ENCODE measurements at regions not wholly inside any gene's neighbourhood (a gene's known extent, or its start where the extent isn't known, plus 50 kb on each side); places are given as distances from the start of the nearest gene placed in this dataset.

DNA sequence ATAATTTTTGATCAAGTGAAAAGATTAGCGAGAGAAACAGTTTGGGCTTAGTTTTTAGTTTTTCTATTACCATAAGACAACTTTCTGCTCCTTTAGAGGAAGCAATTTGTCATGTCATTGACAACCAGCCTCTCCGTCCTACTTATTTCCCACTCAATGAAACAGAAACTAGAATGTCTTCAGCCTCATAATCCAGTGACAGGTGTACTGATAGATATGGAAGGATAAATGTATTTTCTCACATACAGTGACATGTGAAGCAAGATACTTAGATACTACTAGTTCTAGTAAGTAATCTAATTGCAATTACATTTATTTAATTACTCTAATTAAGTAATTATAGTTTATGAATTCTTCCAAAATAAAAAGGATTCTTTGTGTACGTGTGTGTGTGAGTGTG lies 429.7 kb downstream of the CDH10 start:
- TF ChIP-seq, protein P1, sequence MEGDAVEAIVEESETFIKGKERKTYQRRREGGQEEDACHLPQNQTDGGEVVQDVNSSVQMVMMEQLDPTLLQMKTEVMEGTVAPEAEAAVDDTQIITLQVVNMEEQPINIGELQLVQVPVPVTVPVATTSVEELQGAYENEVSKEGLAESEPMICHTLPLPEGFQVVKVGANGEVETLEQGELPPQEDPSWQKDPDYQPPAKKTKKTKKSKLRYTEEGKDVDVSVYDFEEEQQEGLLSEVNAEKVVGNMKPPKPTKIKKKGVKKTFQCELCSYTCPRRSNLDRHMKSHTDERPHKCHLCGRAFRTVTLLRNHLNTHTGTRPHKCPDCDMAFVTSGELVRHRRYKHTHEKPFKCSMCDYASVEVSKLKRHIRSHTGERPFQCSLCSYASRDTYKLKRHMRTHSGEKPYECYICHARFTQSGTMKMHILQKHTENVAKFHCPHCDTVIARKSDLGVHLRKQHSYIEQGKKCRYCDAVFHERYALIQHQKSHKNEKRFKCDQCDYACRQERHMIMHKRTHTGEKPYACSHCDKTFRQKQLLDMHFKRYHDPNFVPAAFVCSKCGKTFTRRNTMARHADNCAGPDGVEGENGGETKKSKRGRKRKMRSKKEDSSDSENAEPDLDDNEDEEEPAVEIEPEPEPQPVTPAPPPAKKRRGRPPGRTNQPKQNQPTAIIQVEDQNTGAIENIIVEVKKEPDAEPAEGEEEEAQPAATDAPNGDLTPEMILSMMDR (IDR thresholded peaks at IDR 0.05; ENCODE audit: low read length): no peak
- no peak for TF ChIP-seq EZH2 (IDR thresholded peaks at IDR 0.05; ENCODE audit: borderline replicate concordance, low read length)
- H3K4me2 ChIP-seq (ENCODE audit: low read length): no peak overlapping the region

DNA sequence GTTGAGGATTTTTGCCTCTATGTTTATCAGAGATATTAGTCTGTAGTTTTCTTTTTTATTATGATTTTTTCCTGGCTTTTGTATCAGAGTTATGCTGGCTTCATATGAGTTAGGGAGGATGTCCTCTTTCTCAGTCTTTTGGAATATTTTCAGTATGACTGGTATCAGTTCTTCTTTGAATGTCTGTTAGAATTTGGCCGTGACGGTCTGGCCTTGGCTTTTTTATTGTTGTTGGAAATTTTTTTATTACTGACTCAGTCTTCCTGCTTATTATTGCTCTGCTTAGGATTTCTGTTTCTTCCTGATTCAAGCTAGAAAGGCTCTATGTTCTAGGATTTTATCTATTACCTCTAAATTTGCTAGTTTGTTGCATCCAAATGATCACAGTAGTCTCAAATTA lies 421.9 kb downstream of the CDH10 start:
- TF ChIP-seq, protein P1 (IDR thresholded peaks at IDR 0.05; ENCODE audit: low read length): no peak
- no peak for TF ChIP-seq EZH2 (IDR thresholded peaks at IDR 0.05; ENCODE audit: borderline replicate concordance, low read length)
- H3F3A ChIP-seq (ENCODE audit: insufficient read depth, low read length): no peaks in the 10 kb centered on the region
- H3K4me2 ChIP-seq (ENCODE audit: low read length): no peak overlapping the region
- no peaks in the 10 kb centered on the region for H3K4me1 ChIP-seq (ENCODE audit: insufficient read depth, low read length, severe bottlenecking)
- H3K27me3 ChIP-seq (ENCODE audit: insufficient read depth, low read length): no peaks in the 10 kb centered on the region
- no peak overlapping the region for H2AFZ ChIP-seq (ENCODE audit: low read length)
- no peaks in the 10 kb centered on the region for H3K79me2 ChIP-seq (ENCODE audit: insufficient read depth, low read length)
- no peaks in the 10 kb centered on the region for H3K9me2 ChIP-seq (ENCODE audit: low read depth, low read length)
- no peaks in the 10 kb centered on the region for H4K20me1 ChIP-seq (ENCODE audit: insufficient read depth, low read length)
- H3K27ac ChIP-seq (ENCODE audit: low read depth, low read length, poor library complexity, severe bottlenecking): no peak overlapping the region
- no peak overlapping the region for H3K9ac ChIP-seq (ENCODE audit: low read length)
- H3K9me3 ChIP-seq (ENCODE audit: low read length): no peaks in the 10 kb centered on the region
- H3K36me3 ChIP-seq (ENCODE audit: insufficient read depth, low read length): no peaks in the 10 kb centered on the region
- H3K4me3 ChIP-seq (ENCODE audit: low read depth, low read length, poor library complexity, severe bottlenecking): no peak overlapping the region

More for the DNA sequence above, 429.7 kb downstream of the CDH10 start:
- H3K27me3 ChIP-seq (ENCODE audit: insufficient read depth, low read length): no peaks in the 10 kb centered on the region
- no peak overlapping the region for H3K9ac ChIP-seq (ENCODE audit: low read length)
- H3K36me3 ChIP-seq (ENCODE audit: insufficient read depth, low read length): no peaks in the 10 kb centered on the region
- H3K4me3 ChIP-seq (ENCODE audit: low read depth, low read length, poor library complexity, severe bottlenecking): no peak overlapping the region
- no peaks in the 10 kb centered on the region for H4K20me1 ChIP-seq (ENCODE audit: insufficient read depth, low read length)
- no peaks in the 10 kb centered on the region for H3K9me2 ChIP-seq (ENCODE audit: low read depth, low read length)
- H3K79me2 ChIP-seq (ENCODE audit: insufficient read depth, low read length): no peaks in the 10 kb centered on the region
- H3K4me1 ChIP-seq (ENCODE audit: insufficient read depth, low read length, severe bottlenecking): no peaks in the 10 kb centered on the region
- H3K9me3 ChIP-seq (ENCODE audit: low read length): no peaks in the 10 kb centered on the region
- no peaks in the 10 kb centered on the region for H3F3A ChIP-seq (ENCODE audit: insufficient read depth, low read length)
- H2AFZ ChIP-seq (ENCODE audit: low read length): no peak overlapping the region
- no peak overlapping the region for H3K27ac ChIP-seq (ENCODE audit: low read depth, low read length, poor library complexity, severe bottlenecking)

DNA sequence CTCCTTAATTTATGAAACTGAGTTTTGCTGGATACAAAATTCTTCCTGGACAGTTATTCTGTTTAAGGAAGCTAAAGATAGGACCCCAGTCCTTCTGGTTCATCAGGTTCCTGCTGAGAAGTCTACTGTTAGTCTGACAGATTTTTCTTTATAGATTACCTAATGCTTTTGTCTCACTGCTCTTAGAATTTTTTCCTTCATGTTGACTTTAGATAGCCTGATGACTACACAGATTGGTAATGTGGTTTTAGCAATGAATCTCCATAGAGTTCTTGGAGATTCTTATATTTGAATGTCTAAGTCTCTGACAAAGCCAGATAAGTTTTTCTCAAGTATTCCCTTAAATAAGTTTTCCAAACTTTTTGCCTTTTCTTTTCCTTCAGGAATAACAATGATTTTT lies 419.7 kb downstream of the CDH10 start:
- Histone ChIP-seq H3K9me2 (ENCODE audit: low read depth, low read length) (no peaks in the 10 kb centered on the region), H3K79me2 (ENCODE audit: insufficient read depth, low read length) (no peaks in the 10 kb centered on the region), H3K27ac (ENCODE audit: low read depth, low read length, poor library complexity, severe bottlenecking) (no peak overlapping the region), H3K27me3 (ENCODE audit: insufficient read depth, low read length) (no peaks in the 10 kb centered on the region), H3K4me2 (ENCODE audit: low read length) (no peak overlapping the region), H3K4me1 (ENCODE audit: insufficient read depth, low read length, severe bottlenecking) (no peaks in the 10 kb centered on the region), H3K36me3 (ENCODE audit: insufficient read depth, low read length) (no peaks in the 10 kb centered on the region), H3K9ac (ENCODE audit: low read length) (no peak overlapping the region), H4K20me1 (ENCODE audit: insufficient read depth, low read length) (no peaks in the 10 kb centered on the region), H3F3A (ENCODE audit: insufficient read depth, low read length) (no peaks in the 10 kb centered on the region), H3K9me3 (ENCODE audit: low read length) (no peaks in the 10 kb centered on the region), H2AFZ (ENCODE audit: low read length) (no peak overlapping the region), H3K4me3 (ENCODE audit: low read depth, low read length, poor library complexity, severe bottlenecking) (no peak overlapping the region)
- TF ChIP-seq EZH2 (IDR thresholded peaks at IDR 0.05; ENCODE audit: borderline replicate concordance, low read length): no peak
- TF ChIP-seq, protein P1 (IDR thresholded peaks at IDR 0.05; ENCODE audit: low read length): no peak
